ENCODE measurements at regions not wholly inside any gene's neighbourhood (a gene's known extent, or its start where the extent isn't known, plus 50 kb on each side); places are given as distances from the start of the nearest gene placed in this dataset.

GRCh38 chr3:153072382-153072781 lies 89.6 kb upstream of the RAP2B start:
- no peak for DNase-seq (ENCODE audit: low read depth, low spot score)

GRCh38 chr3:153072856-153073255 lies 89.2 kb upstream of the RAP2B start:
- no peak for DNase-seq (ENCODE audit: low read depth, low spot score)

DNA sequence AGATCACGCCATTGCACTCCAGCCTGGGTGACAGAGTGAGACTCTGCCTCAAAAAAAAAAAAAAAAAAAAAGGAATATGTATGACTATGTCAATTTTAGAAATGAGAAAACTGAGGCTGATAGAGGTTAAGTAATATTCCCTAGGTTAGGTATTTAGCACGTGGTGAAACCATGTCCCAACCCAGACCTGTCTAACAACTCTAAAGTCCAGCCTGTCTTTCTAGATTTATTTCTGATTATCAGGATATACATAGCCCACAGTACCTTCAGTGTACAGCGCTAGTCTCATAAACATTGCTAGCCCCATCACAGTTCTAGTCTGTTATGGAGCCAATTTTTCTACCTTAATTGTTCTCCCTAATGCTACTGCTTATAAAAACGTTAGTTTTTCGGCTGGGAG lies 88.4 kb upstream of the RAP2B start:
- DNase-seq (ENCODE audit: low read depth, low spot score), result no peak

GRCh38 chr3:153078826-153079225 lies 83.2 kb upstream of the RAP2B start:
- DNase-seq (ENCODE audit: low read depth, low spot score), result no peak

DNA sequence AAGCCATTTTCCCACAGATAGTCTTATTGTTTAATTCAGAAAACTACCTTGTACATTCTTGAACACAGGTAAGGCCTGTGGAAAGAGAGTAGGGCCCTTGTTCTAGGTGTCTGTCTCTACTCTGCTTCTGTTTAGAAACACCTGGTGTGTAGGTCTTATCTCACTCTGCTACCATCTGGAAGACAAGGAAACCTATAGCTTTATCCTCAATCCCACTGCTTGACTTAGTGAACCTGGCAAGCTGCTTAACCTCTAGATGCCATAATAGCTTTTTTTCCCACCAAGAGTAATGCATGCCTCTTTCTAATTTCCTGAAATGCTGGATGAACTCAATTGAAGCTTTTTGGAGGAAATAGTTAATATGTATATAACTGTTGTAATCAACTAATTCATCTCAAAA lies 82.6 kb upstream of the RAP2B start:
- DNase-seq (ENCODE audit: low read depth, low spot score), result no peak

DNA sequence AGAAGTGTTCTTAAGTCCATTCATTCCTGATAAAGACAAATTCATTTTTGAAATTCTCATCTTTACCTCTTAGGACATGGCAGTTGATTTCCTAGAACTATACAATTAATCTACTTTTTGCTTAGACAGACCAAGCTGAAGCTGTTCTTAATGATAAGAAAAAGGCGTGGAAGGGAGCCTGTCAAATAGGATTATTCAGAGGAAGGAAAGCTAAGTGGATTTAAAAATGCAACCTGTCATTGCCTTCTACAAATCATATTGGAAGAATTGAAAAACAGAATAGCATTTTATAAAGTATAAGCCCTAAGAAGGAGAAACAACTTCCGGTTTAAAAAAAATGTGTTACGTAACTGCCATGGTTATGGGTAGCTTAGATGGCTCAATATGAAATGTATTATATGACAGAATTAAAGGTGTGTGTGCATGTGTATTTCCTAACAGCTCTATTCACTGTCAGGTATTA lies 81.2 kb upstream of the RAP2B start:
- no peak for DNase-seq (ENCODE audit: low read depth, low spot score)

DNA sequence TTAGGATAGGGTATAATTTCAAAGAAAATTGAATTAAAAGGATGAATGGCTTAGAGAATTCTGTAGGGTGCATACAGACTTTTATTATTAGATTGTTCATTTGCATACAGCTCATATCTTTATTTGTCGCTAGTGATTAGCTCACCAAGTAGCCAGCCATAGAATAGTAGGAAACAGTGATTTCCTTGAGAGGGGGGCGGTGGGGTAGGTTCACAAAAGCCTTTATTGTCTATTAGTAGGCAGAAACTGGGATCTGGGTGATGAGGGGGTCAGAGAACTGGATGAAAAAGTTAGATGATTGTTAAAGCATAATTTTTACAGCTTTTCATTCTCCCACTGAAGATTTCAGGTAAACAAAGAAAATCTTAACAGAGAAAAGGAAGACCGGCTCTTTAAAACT lies 77.6 kb upstream of the RAP2B start:
- peak; percentile 4 for DNase-seq (ENCODE audit: low read depth, low spot score)

GRCh38 chr3:153087595-153088566 lies 74.1 kb upstream of the RAP2B start:
- DNase-seq (ENCODE audit: low read depth, low spot score), result no peak

DNA sequence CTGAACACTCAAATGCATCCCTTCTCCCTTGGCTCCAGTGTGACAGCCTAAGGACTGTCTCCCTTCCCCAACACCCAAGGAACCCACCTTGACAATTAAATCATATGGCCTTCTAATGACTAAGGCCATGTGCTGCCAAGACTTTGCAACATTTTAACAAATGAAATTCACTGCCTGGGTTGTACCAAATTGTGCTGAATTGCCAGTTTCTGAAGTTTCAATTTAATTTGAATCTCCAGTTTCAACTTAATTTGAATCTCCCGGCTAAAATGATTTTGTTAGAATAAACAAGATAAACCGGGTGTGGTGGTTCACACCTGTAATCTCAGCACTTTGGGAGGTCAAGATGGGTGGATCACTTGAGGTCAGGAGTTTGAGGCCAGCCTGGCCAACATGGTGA lies 72.4 kb upstream of the RAP2B start:
- no peak for DNase-seq (ENCODE audit: low read depth, low spot score)

DNA sequence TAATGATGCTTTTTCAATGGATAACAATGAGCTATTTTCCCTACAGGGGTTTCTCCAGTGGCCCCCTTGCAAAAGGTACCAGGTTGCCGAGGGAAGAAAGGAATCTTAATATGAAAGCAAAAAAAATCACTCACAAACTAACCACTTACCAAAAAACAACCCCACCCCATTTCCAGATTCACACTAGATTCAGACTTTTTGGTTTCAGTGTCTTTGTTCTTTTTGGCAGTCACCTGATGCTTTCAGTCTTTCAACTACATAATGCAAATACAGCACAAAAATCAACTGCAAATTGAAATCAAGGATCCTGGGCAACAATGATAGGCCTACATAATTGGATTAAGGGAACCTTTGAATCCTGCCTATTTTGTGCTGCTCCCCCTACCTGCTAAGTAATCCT lies 71.1 kb upstream of the RAP2B start:
- DNase-seq (ENCODE audit: low read depth, low spot score), result no peak

GRCh38 chr3:153093629-153094028 lies 68.4 kb upstream of the RAP2B start:
- DNase-seq (ENCODE audit: low read depth, low spot score), result no peak

GRCh38 chr3:153094386-153094785 lies 67.6 kb upstream of the RAP2B start:
- DNase-seq (ENCODE audit: low read depth, low spot score), result no peak

GRCh38 chr3:153095441-153095840 lies 66.6 kb upstream of the RAP2B start:
- no peak for DNase-seq (ENCODE audit: low read depth, low spot score)

DNA sequence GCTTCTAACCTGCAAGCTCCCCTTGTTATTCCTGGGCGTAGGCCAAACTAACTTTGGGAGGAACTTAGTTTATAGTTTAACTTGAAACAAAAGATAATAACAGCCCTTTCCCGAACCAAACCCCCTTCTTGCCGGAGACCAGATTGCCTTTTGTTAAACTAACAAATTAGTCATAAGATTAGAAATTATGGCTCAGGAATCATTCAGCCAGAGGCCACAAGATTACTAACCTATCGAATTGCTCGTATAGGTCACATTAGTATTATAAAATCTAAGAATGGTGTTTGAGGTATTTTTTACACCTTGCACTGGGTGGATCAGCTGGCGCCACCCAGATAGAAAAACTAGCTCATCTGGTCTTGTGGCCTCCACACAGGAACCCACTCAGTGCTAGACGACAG lies 65.3 kb upstream of the RAP2B start:
- DNase-seq (ENCODE audit: low read depth, low spot score), result no peak

- no peak for DNase-seq (ENCODE audit: low read depth, low spot score)
Observed at GRCh38 chr3:153097213-153097612, 64.8 kb upstream of the RAP2B start.

GRCh38 chr3:153099131-153099530 lies 62.9 kb upstream of the RAP2B start:
- no peak for DNase-seq (ENCODE audit: low read depth, low spot score)

- DNase-seq (ENCODE audit: low read depth, low spot score), result no peak
Observed at GRCh38 chr3:153103406-153103945, 58.5 kb upstream of the RAP2B start.

DNA sequence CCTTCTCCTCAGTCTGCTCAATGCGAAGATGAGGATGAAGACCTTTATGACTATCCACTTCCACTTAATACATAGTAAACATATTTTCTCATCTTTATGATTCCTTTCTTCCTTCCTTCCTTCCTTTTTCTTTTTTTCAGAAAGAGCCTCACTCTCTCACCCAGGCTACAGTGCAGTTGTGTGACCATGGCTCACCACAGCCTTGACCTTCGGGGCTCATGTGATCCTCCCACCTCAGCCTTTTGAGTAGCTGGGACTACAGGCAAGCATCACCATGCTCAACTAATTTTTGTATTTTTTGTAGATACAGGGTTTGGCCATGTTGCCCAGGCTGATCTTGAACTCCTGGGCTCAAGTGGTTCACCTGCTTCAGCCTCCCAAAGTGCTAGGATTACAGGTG lies 52.0 kb upstream of the RAP2B start:
- DNase-seq (ENCODE audit: low read depth, low spot score), result no peak

GRCh38 chr3:153111016-153111415 lies 51.0 kb upstream of the RAP2B start:
- DNase-seq (ENCODE audit: low read depth, low spot score), result no peak
